ENCODE measurements at regions not wholly inside any gene's neighbourhood (a gene's known extent, or its start where the extent isn't known, plus 50 kb on each side); places are given as distances from the start of the nearest gene placed in this dataset.

DNA sequence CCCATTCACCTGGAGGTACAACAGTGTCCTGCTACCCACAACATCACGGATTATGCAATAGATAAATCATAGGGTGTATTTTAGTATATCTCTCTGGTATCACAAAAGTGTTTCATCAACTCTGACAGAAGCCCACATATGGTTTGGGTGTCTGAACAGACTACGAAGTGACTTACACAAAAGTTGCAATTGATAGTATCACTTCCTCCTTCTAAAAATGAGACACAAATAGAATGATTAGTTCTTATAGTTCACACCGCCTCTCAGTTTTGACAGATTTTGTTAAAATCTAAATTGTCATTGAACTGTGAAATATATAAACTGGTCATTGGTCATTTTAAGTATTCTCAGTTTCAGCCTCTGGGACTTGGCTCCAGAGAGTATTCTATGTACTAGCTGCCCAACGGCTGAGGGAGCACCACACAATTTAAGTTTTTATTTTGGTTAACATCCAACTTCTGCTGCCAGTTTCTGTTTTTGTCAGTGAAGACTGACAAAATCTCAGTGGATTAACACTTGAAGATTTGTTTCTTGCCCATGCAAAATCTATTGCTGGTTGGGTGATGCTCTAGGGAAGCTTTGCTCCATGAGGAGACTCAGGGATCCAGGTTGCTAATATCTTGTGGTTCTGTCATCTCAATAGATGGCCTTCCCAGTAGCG is 113.8 kb upstream of the PUDP start:
- TF ChIP-seq, protein P1, sequence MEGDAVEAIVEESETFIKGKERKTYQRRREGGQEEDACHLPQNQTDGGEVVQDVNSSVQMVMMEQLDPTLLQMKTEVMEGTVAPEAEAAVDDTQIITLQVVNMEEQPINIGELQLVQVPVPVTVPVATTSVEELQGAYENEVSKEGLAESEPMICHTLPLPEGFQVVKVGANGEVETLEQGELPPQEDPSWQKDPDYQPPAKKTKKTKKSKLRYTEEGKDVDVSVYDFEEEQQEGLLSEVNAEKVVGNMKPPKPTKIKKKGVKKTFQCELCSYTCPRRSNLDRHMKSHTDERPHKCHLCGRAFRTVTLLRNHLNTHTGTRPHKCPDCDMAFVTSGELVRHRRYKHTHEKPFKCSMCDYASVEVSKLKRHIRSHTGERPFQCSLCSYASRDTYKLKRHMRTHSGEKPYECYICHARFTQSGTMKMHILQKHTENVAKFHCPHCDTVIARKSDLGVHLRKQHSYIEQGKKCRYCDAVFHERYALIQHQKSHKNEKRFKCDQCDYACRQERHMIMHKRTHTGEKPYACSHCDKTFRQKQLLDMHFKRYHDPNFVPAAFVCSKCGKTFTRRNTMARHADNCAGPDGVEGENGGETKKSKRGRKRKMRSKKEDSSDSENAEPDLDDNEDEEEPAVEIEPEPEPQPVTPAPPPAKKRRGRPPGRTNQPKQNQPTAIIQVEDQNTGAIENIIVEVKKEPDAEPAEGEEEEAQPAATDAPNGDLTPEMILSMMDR (IDR thresholded peaks at IDR 0.05), result no peak
- TF ChIP-seq POLR2AphosphoS5 (IDR thresholded peaks at IDR 0.05) (no peak), POLR2A (IDR thresholded peaks at IDR 0.05) (no peak)
